SK-N-SH treated with all-trans-retinoic acid at 6 μM for 48 hours (cell line): ENCODE measurements at regions not wholly inside any gene's neighbourhood (a gene's known extent, or its start where the extent isn't known, plus 50 kb on each side); places are given as distances from the start of the nearest gene placed in this dataset.

Experiments
- ARNTL ChIP-seq: fragments of 450-650 bp; formaldehyde crosslinking; IDR thresholded peaks from 2 replicates; pipeline ENCODE4 v1.5.0; 2020; ENCODE audit warnings: low read depth, mild to moderate bottlenecking, moderate library complexity, borderline replicate concordance
- CREB5 ChIP-seq: fragments of 250-450 bp; sonication (Bioruptor Pico); IDR thresholded peaks from 2 replicates; pipeline ENCODE4 v1.5.1; 2020; ENCODE audit warnings: low read depth, mild to moderate bottlenecking, moderate library complexity
- CSDC2 ChIP-seq: fragments of 250-450 bp; sonication (Bioruptor Pico); IDR thresholded peaks from 2 replicates; pipeline ENCODE4 v1.5.0; 2020; ENCODE audit warnings: mild to moderate bottlenecking, moderate library complexity
- GLIS3 ChIP-seq: fragments of 250-450 bp; sonication (Bioruptor Pico); IDR thresholded peaks from 2 replicates; pipeline ENCODE4 v1.5.0; 2020; ENCODE audit warnings: mild to moderate bottlenecking, moderate library complexity
- PATZ1 ChIP-seq: fragments of 250-450 bp; sonication (Bioruptor Pico); IDR thresholded peaks from 2 replicates; pipeline ENCODE4 v1.8.0; 2020; ENCODE audit warnings: mild to moderate bottlenecking, moderate library complexity, borderline replicate concordance
- RARB ChIP-seq: fragments of 250-450 bp; sonication (Bioruptor Pico); IDR thresholded peaks from 2 replicates; pipeline ENCODE4 v1.8.0; 2021; ENCODE audit warnings: mild to moderate bottlenecking, moderate library complexity
- ZFP3 ChIP-seq: fragments of 250-450 bp; sonication (Bioruptor Pico); IDR thresholded peaks from 2 replicates; pipeline ENCODE4 v1.5.0; 2020; ENCODE audit warnings: mild to moderate bottlenecking, moderate library complexity
- ZFP30 ChIP-seq: fragments of 450-650 bp; formaldehyde crosslinking; IDR thresholded peaks from 2 replicates; pipeline ENCODE4 v1.5.0; 2022; ENCODE audit warnings: mild to moderate bottlenecking, moderate library complexity
- ZNF8 ChIP-seq: fragments of 450-650 bp; formaldehyde crosslinking; IDR thresholded peaks from 2 replicates; pipeline ENCODE4 v1.5.0; 2020; ENCODE audit warnings: mild to moderate bottlenecking, moderate library complexity
- TF ChIP-seq, protein P1 (sequence below): fragments of 250-450 bp; sonication (Bioruptor Pico); IDR thresholded peaks from 2 replicates; pipeline ENCODE4 v1.5.1; 2021; ENCODE audit warnings: mild to moderate bottlenecking, moderate library complexity

GRCh38 chr2:83112858-83113257 lies 1346.2 kb downstream of the SUCLG1 start:
- no peak for TF ChIP-seq RARB (CRISPR knock-in tag)
- no peak for TF ChIP-seq ZFP30
- no peak for TF ChIP-seq PATZ1 (CRISPR knock-in tag)
- no peak for TF ChIP-seq CREB5 (CRISPR knock-in tag)
- no peak for TF ChIP-seq GLIS3
- TF ChIP-seq, protein P1, sequence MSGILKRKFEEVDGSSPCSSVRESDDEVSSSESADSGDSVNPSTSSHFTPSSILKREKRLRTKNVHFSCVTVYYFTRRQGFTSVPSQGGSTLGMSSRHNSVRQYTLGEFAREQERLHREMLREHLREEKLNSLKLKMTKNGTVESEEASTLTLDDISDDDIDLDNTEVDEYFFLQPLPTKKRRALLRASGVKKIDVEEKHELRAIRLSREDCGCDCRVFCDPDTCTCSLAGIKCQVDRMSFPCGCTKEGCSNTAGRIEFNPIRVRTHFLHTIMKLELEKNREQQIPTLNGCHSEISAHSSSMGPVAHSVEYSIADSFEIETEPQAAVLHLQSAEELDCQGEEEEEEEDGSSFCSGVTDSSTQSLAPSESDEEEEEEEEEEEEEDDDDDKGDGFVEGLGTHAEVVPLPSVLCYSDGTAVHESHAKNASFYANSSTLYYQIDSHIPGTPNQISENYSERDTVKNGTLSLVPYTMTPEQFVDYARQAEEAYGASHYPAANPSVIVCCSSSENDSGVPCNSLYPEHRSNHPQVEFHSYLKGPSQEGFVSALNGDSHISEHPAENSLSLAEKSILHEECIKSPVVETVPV (CRISPR knock-in tag) = no peak
- TF ChIP-seq ZNF8 (CRISPR knock-in tag) = no peak
- TF ChIP-seq ZFP3 (CRISPR knock-in tag) = no peak
- TF ChIP-seq ARNTL (CRISPR knock-in tag) = no peak
- no peak for TF ChIP-seq CSDC2 (CRISPR knock-in tag)
